ENCODE measurements at regions not wholly inside any gene's neighbourhood (a gene's known extent, or its start where the extent isn't known, plus 50 kb on each side); places are given as distances from the start of the nearest gene placed in this dataset.

GRCh38 chr1:221555689-221556433, 186.0 kb downstream of the DUSP10 start:
- Mint-ChIP-seq H3K4me3 (no peak overlapping the region), H3K36me3 (no peaks in the 10 kb centered on the region), H3K9me3 (no peaks in the 10 kb centered on the region), H3K27me3 (no peaks in the 10 kb centered on the region), H3K27ac (no peak overlapping the region), H3K4me1 (no peaks in the 10 kb centered on the region)
- ChIA-PET CTCF (interaction anchor here in 1 of 2 donors (1.0 kb wide), 1 partner anchor 10 kb away, joined by 4 read pairs; no protein-coding TSS in a partner anchor), POLR2A (no interaction called here)
- no peaks in the 10 kb centered on the region for H3K4me1 ChIP-seq (ENCODE audit: control insufficient read depth in 1 of 2, extremely low read depth in 1 of 2, insufficient read depth in 2 of 2, low read length in 2 of 2)
- H3K36me3 ChIP-seq (ENCODE audit: control insufficient read depth in 2 of 2, extremely low read depth in 1 of 2, insufficient read depth in 1 of 2, low read length in 1 of 2): no peaks in the 10 kb centered on the region
- no peak for ATAC-seq (replicated peaks in 1 of 4)
- 72% methylated on average over 8 of the region's 10 CpGs for WGBS (ENCODE audit: insufficient coverage)
- H3K9me3 ChIP-seq: no peaks in the 10 kb centered on the region
- H3K27me3 ChIP-seq (replicated peaks in 1 of 2; ENCODE audit: control insufficient read depth in 2 of 2, extremely low read depth in 1 of 2, insufficient read depth in 2 of 2, low read length in 1 of 2): no peaks in the 10 kb centered on the region
- no peak overlapping the region for H3K4me3 ChIP-seq (ENCODE audit: control insufficient read depth in 1 of 2, extremely low read depth in 1 of 2, low read length in 1 of 2)
- H3K27ac ChIP-seq (ENCODE audit: low read length): no peak overlapping the region
- DNase-seq: no peak

- H3K4me1 Mint-ChIP-seq: no peaks in the 10 kb centered on the region
- no peaks in the 10 kb centered on the region for H3K36me3 Mint-ChIP-seq
- H3K9me3 ChIP-seq: no peaks in the 10 kb centered on the region
- no peaks in the 10 kb centered on the region for H3K36me3 ChIP-seq (ENCODE audit: control insufficient read depth in 2 of 2, extremely low read depth in 1 of 2, insufficient read depth in 1 of 2, low read length in 1 of 2)
- no peaks in the 10 kb centered on the region for H3K27me3 ChIP-seq (replicated peaks in 1 of 2; ENCODE audit: control insufficient read depth in 2 of 2, extremely low read depth in 1 of 2, insufficient read depth in 2 of 2, low read length in 1 of 2)
- ChIA-PET CTCF (interaction anchor here in 1 of 2 donors (1.0 kb wide), 1 partner anchor 9 kb away, joined by 4 read pairs; no protein-coding TSS in a partner anchor), POLR2A (no interaction called here)
- H3K27ac ChIP-seq (ENCODE audit: low read length): no peak overlapping the region
- DNase-seq: no peak
- no peak overlapping the region for H3K4me3 ChIP-seq (ENCODE audit: control insufficient read depth in 1 of 2, extremely low read depth in 1 of 2, low read length in 1 of 2)
- ATAC-seq (replicated peaks in 1 of 4): no peak
- H3K27ac Mint-ChIP-seq: no peak overlapping the region
- no peaks in the 10 kb centered on the region for H3K4me1 ChIP-seq (ENCODE audit: control insufficient read depth in 1 of 2, extremely low read depth in 1 of 2, insufficient read depth in 2 of 2, low read length in 2 of 2)
- H3K9me3 Mint-ChIP-seq: no peaks in the 10 kb centered on the region
- no peak overlapping the region for H3K4me3 Mint-ChIP-seq
- no peaks in the 10 kb centered on the region for H3K27me3 Mint-ChIP-seq
These were observed 185.5 kb downstream of the DUSP10 start for GRCh38 chr1:221556435-221556834.

GRCh38 chr1:221557013-221557412, 184.9 kb downstream of the DUSP10 start:
- no peaks in the 10 kb centered on the region for H3K27me3 ChIP-seq (replicated peaks in 1 of 2; ENCODE audit: control insufficient read depth in 2 of 2, extremely low read depth in 1 of 2, insufficient read depth in 2 of 2, low read length in 1 of 2)
- Mint-ChIP-seq H3K9me3 (no peaks in the 10 kb centered on the region), H3K4me3 (no peak overlapping the region), H3K27ac (no peak overlapping the region), H3K27me3 (no peaks in the 10 kb centered on the region), H3K36me3 (no peaks in the 10 kb centered on the region), H3K4me1 (no peaks in the 10 kb centered on the region)
- ChIA-PET POLR2A (no interaction called here), CTCF (interaction anchor here in 1 of 2 donors (1.0 kb wide), 1 partner anchor 9 kb away, joined by 4 read pairs; no protein-coding TSS in a partner anchor)
- no peak overlapping the region for H3K27ac ChIP-seq (ENCODE audit: low read length)
- no peaks in the 10 kb centered on the region for H3K36me3 ChIP-seq (ENCODE audit: control insufficient read depth in 2 of 2, extremely low read depth in 1 of 2, insufficient read depth in 1 of 2, low read length in 1 of 2)
- no peaks in the 10 kb centered on the region for H3K4me1 ChIP-seq (ENCODE audit: control insufficient read depth in 1 of 2, extremely low read depth in 1 of 2, insufficient read depth in 2 of 2, low read length in 2 of 2)
- no peak for DNase-seq
- no peak for ATAC-seq (replicated peaks in 1 of 4)
- no peaks in the 10 kb centered on the region for H3K9me3 ChIP-seq
- H3K4me3 ChIP-seq (ENCODE audit: control insufficient read depth in 1 of 2, extremely low read depth in 1 of 2, low read length in 1 of 2): no peak overlapping the region
- no CpG with 5 or more reads among the region's 1 CpG for WGBS (ENCODE audit: insufficient coverage)

- Mint-ChIP-seq H3K4me1 (no peaks in the 10 kb centered on the region), H3K27me3 (no peaks in the 10 kb centered on the region), H3K27ac (no peak overlapping the region), H3K36me3 (no peaks in the 10 kb centered on the region), H3K9me3 (no peaks in the 10 kb centered on the region), H3K4me3 (no peak overlapping the region)
- DNase-seq: no peak
- no peak overlapping the region for H3K27ac ChIP-seq (ENCODE audit: low read length)
- no peaks in the 10 kb centered on the region for H3K4me1 ChIP-seq (ENCODE audit: control insufficient read depth in 1 of 2, extremely low read depth in 1 of 2, insufficient read depth in 2 of 2, low read length in 2 of 2)
- ATAC-seq (replicated peaks in 1 of 4): no peak
- no peaks in the 10 kb centered on the region for H3K9me3 ChIP-seq
- WGBS (ENCODE audit: insufficient coverage): no CpG with 5 or more reads among the region's 2 CpGs
- H3K4me3 ChIP-seq (ENCODE audit: control insufficient read depth in 1 of 2, extremely low read depth in 1 of 2, low read length in 1 of 2): no peak overlapping the region
- ChIA-PET CTCF (no interaction called here), POLR2A (no interaction called here)
- H3K36me3 ChIP-seq (ENCODE audit: control insufficient read depth in 2 of 2, extremely low read depth in 1 of 2, insufficient read depth in 1 of 2, low read length in 1 of 2): no peaks in the 10 kb centered on the region
- no peaks in the 10 kb centered on the region for H3K27me3 ChIP-seq (replicated peaks in 1 of 2; ENCODE audit: control insufficient read depth in 2 of 2, extremely low read depth in 1 of 2, insufficient read depth in 2 of 2, low read length in 1 of 2)
These were observed 183.5 kb downstream of the DUSP10 start for GRCh38 chr1:221558396-221558795.

GRCh38 chr1:221559911-221560310, 182.0 kb downstream of the DUSP10 start:
- Mint-ChIP-seq H3K9me3 (no peaks in the 10 kb centered on the region), H3K36me3 (no peaks in the 10 kb centered on the region), H3K4me3 (no peak overlapping the region), H3K27me3 (no peaks in the 10 kb centered on the region), H3K27ac (no peak overlapping the region), H3K4me1 (no peaks in the 10 kb centered on the region)
- Histone ChIP-seq H3K27ac (ENCODE audit: low read length) (no peak overlapping the region), H3K4me1 (ENCODE audit: control insufficient read depth in 1 of 2, extremely low read depth in 1 of 2, insufficient read depth in 2 of 2, low read length in 2 of 2) (no peaks in the 10 kb centered on the region), H3K27me3 (replicated peaks in 1 of 2; ENCODE audit: control insufficient read depth in 2 of 2, extremely low read depth in 1 of 2, insufficient read depth in 2 of 2, low read length in 1 of 2) (no peaks in the 10 kb centered on the region), H3K9me3 (no peaks in the 10 kb centered on the region), H3K36me3 (ENCODE audit: control insufficient read depth in 2 of 2, extremely low read depth in 1 of 2, insufficient read depth in 1 of 2, low read length in 1 of 2) (no peaks in the 10 kb centered on the region), H3K4me3 (ENCODE audit: control insufficient read depth in 1 of 2, extremely low read depth in 1 of 2, low read length in 1 of 2) (no peak overlapping the region)
- WGBS (ENCODE audit: insufficient coverage): no CpG with 5 or more reads among the region's 4 CpGs
- ATAC-seq (replicated peaks in 1 of 4): no peak
- ChIA-PET CTCF (no interaction called here), POLR2A (no interaction called here)
- DNase-seq: no peak

GRCh38 chr1:221562542-221563475, 179.1 kb downstream of the DUSP10 start:
- H3K4me3 ChIP-seq (ENCODE audit: control insufficient read depth in 1 of 2, extremely low read depth in 1 of 2, low read length in 1 of 2): no peak overlapping the region
- H3K27me3 ChIP-seq (replicated peaks in 1 of 2; ENCODE audit: control insufficient read depth in 2 of 2, extremely low read depth in 1 of 2, insufficient read depth in 2 of 2, low read length in 1 of 2): no peaks in the 10 kb centered on the region
- Mint-ChIP-seq H3K27me3 (no peaks in the 10 kb centered on the region), H3K27ac (no peak overlapping the region), H3K36me3 (no peaks in the 10 kb centered on the region), H3K4me3 (no peak overlapping the region), H3K4me1 (no peaks in the 10 kb centered on the region), H3K9me3 (no peaks in the 10 kb centered on the region)
- no peaks in the 10 kb centered on the region for H3K9me3 ChIP-seq
- ATAC-seq (replicated peaks in 1 of 4): no peak
- POLR2A ChIA-PET: no interaction called here
- H3K36me3 ChIP-seq (ENCODE audit: control insufficient read depth in 2 of 2, extremely low read depth in 1 of 2, insufficient read depth in 1 of 2, low read length in 1 of 2): no peaks in the 10 kb centered on the region
- CTCF ChIA-PET: no interaction called here
- no peak for DNase-seq
- H3K4me1 ChIP-seq (ENCODE audit: control insufficient read depth in 1 of 2, extremely low read depth in 1 of 2, insufficient read depth in 2 of 2, low read length in 2 of 2): no peaks in the 10 kb centered on the region
- WGBS (ENCODE audit: insufficient coverage): 88% methylated on average over 6 of the region's 9 CpGs
- no peak overlapping the region for H3K27ac ChIP-seq (ENCODE audit: low read length)
